Loucy (cell line): ENCODE measurements at regions not wholly inside any gene's neighbourhood (a gene's known extent, or its start where the extent isn't known, plus 50 kb on each side); places are given as distances from the start of the nearest gene placed in this dataset.

Experiments
- H2AFZ ChIP-seq: fragments of 200-600 bp; sonication (generic); 2 replicates; pipeline ENCODE4 v1.6.0; 2016; ENCODE audit warnings: antibody characterized with exemption, mild to moderate bottlenecking, low read length, moderate library complexity
- H3F3A ChIP-seq: fragments of 200-600 bp; 2 replicates; pipeline ENCODE4 v1.6.0; 2016; ENCODE audit warnings: antibody characterized with exemption, low read depth, mild to moderate bottlenecking
- H3K27me3 ChIP-seq: fragments of 200-600 bp; sonication (generic); 2 replicates; pipeline ENCODE4 v1.6.1; 2014; ENCODE audit warnings: low read length, mild to moderate bottlenecking; ENCODE audit not compliant: insufficient read depth, poor library complexity, severe bottlenecking
- H3K36me3 ChIP-seq: fragments of 200-600 bp; sonication (generic); 2 replicates; pipeline ENCODE4 v1.6.1; 2016; ENCODE audit warnings: low read length; ENCODE audit not compliant: insufficient read depth
- H3K4me1 ChIP-seq: fragments of 200-600 bp; sonication (generic); 2 replicates; pipeline ENCODE4 v1.5.1; 2014; ENCODE audit warnings: low read length, mild to moderate bottlenecking; ENCODE audit not compliant: insufficient read depth, poor library complexity, severe bottlenecking
- H3K4me2 ChIP-seq: fragments of 200-600 bp; sonication (generic); 2 replicates; pipeline ENCODE4 v1.6.0; 2014; ENCODE audit warnings: antibody characterized with exemption, low read length, low read depth, mild to moderate bottlenecking; ENCODE audit not compliant: poor library complexity, severe bottlenecking
- H3K4me3 ChIP-seq: fragments of 200-600 bp; sonication (generic); 2 replicates; pipeline ENCODE4 v1.5.1; 2014; ENCODE audit warnings: low read length, mild to moderate bottlenecking, mixed read lengths; ENCODE audit not compliant: poor library complexity, severe bottlenecking
- H3K79me2 ChIP-seq: fragments of 200-600 bp; sonication (generic); 2 replicates; pipeline ENCODE4 v1.6.1; 2014; ENCODE audit warnings: low read length; ENCODE audit not compliant: insufficient read depth
- H3K9ac ChIP-seq: fragments of 200-600 bp; sonication (generic); 2 replicates; pipeline ENCODE4 v1.6.0; 2014; ENCODE audit warnings: mild to moderate bottlenecking, low read depth, low read length, moderate library complexity; ENCODE audit not compliant: poor library complexity, severe bottlenecking
- H3K9me2 ChIP-seq: fragments of 200-600 bp; sonication (generic); replicated peaks from 2 replicates; pipeline ENCODE4 v1.6.1; 2016; ENCODE audit warnings: low read depth, low read length, mixed read lengths
- H3K9me3 ChIP-seq: fragments of 200-600 bp; sonication (generic); 2 replicates; pipeline ENCODE4 v1.6.1; 2014; ENCODE audit warnings: mild to moderate bottlenecking, antibody characterized with exemption, low read length, low read depth; ENCODE audit not compliant: insufficient read depth
- H4K20me1 ChIP-seq: fragments of 200-600 bp; sonication (generic); 2 replicates; pipeline ENCODE4 v1.6.0; 2014; ENCODE audit warnings: antibody characterized with exemption, low read length, mild to moderate bottlenecking; ENCODE audit not compliant: insufficient read depth, poor library complexity, severe bottlenecking
- CTCF ChIP-seq: fragments of 200-600 bp; sonication (generic); conservative IDR thresholded peaks from 2 replicates; pipeline ENCODE4 v1.5.1; 2014; ENCODE audit warnings: mild to moderate bottlenecking, antibody characterized with exemption, low read length
- EZH2phosphoT487 ChIP-seq: fragments of 200-600 bp; IDR thresholded peaks from 2 replicates; pipeline ENCODE4 v1.6.1; 2018; ENCODE audit warnings: antibody characterized with exemption, mild to moderate bottlenecking, moderate library complexity, borderline replicate concordance

GRCh38 chr5:107773479-107773878 is 102.7 kb upstream of the EFNA5 start:
- Histone ChIP-seq H3K4me1 (no peaks in the 10 kb centered on the region), H2AFZ (no peak overlapping the region), H3K79me2 (no peaks in the 10 kb centered on the region), H3F3A (no peaks in the 10 kb centered on the region), H3K36me3 (no peaks in the 10 kb centered on the region), H3K9ac (no peak overlapping the region), H3K9me2 (no peaks in the 10 kb centered on the region), H3K9me3 (no peaks in the 10 kb centered on the region), H3K4me3 (no peak overlapping the region), H4K20me1 (no peaks in the 10 kb centered on the region), H3K27me3 (no peaks in the 10 kb centered on the region), H3K4me2 (no peak overlapping the region)
- TF ChIP-seq CTCF (no peak), EZH2phosphoT487 (no peak)

DNA sequence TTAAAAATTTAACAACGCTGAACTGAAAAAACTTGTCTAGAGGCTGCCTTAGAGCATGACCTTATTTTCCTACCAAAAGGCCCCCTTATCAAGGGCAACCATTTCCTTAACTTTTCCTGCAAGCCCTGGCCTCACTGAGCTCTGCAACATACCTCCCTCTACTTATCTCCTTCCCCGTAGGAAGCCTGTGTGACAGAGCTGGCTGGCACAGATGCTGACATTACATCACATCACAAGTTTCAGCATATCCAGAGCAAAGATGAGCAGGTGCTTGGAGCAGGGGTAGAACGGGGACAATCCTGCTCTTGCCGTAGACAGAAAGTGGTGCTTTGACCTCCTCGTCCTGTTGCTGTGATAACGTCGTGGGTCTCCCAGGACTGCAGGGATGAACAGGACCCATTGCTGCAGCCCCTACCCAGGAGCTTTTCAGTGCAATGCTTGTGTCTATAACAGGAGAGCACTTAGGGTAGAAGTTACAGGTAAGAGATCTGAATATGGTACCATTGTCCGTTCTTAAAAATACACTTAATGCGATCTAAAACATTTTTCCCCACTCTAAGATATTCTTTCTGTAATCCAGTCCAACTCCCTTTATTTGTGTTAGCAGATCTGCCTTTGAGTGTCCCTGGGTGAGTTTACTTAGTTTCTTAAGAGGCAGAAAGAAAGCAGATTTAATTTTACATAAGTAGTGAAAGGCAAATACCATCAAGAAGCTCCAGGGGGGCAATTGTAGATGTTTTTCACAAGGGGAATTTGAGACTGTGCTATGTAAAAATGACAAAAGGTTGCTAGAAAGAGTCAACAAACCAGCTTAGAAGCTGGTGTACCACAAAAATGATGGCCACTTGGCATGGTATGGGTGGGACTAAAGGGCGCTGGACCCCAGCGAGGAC is 101.9 kb upstream of the EFNA5 start:
- H3K9ac ChIP-seq = no peak overlapping the region
- H4K20me1 ChIP-seq = no peaks in the 10 kb centered on the region
- H3K27me3 ChIP-seq = no peaks in the 10 kb centered on the region
- TF ChIP-seq CTCF (no peak), EZH2phosphoT487 (no peak)
- H3K4me2 ChIP-seq = no peak overlapping the region
- no peaks in the 10 kb centered on the region for H3K9me2 ChIP-seq
- H3K36me3 ChIP-seq = no peaks in the 10 kb centered on the region
- H2AFZ ChIP-seq = no peak overlapping the region
- no peaks in the 10 kb centered on the region for H3K9me3 ChIP-seq
- no peaks in the 10 kb centered on the region for H3F3A ChIP-seq
- H3K4me1 ChIP-seq = no peaks in the 10 kb centered on the region
- no peak overlapping the region for H3K4me3 ChIP-seq
- no peaks in the 10 kb centered on the region for H3K79me2 ChIP-seq

- no peak for TF ChIP-seq EZH2phosphoT487
- TF ChIP-seq CTCF = no peak
- Histone ChIP-seq H3K79me2 (no peaks in the 10 kb centered on the region), H3K27me3 (no peaks in the 10 kb centered on the region), H4K20me1 (no peaks in the 10 kb centered on the region), H2AFZ (no peak overlapping the region), H3K4me1 (no peaks in the 10 kb centered on the region), H3F3A (no peaks in the 10 kb centered on the region), H3K36me3 (no peaks in the 10 kb centered on the region), H3K9me3 (no peaks in the 10 kb centered on the region), H3K9me2 (no peaks in the 10 kb centered on the region), H3K4me2 (no peak overlapping the region), H3K9ac (no peak overlapping the region), H3K4me3 (no peak overlapping the region)
Observed at GRCh38 chr5:107771926-107772325, 101.2 kb upstream of the EFNA5 start.
